ENCODE measurements at regions not wholly inside any gene's neighbourhood (a gene's known extent, or its start where the extent isn't known, plus 50 kb on each side); places are given as distances from the start of the nearest gene placed in this dataset.

GRCh38 chr9:16171911-16172310, 619.1 kb downstream of the CCDC171 start:
- no peak for DNase-seq

DNA sequence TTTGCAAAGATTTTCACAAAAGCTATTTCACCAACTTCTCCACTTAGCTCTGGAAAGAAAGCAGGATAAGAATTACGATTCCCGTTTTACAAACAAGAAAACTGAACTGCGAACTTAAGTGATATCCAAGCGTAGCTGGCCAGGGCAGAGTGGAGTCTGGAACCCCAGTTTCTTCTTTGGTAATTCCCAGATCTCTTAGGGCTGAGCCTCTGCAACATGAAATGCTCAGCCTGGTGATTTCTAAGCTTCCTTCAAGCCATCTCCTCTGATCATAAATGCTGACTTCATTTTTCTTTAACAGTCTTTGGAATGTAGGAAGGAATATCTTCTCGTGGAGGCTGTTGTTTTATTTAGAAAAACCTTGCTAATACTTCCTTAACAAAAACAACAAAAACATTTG, 620.0 kb downstream of the CCDC171 start:
- DNase-seq: no peak

DNA sequence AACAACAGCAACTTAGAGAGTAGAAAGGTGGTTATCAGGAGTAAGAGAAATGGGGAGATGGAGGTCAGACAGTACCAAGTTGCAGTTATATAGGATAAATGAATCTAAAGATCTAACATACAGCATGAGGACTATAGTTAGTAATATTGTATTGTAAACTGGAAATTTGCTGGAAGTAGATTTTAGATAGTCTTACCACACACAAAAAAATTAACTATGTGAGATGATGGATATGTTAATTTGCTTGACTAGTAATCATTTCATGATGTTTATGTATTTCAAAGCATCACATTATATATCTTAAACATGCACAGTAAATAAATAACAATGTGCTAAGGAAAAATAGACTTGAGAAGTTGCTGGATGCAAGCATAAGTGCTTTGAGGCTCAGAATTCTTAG, 622.1 kb downstream of the CCDC171 start:
- DNase-seq: no peak

- DNase-seq: no peak
These were observed 622.6 kb downstream of the CCDC171 start for GRCh38 chr9:16175461-16175860.

GRCh38 chr9:16178294-16178693, 625.5 kb downstream of the CCDC171 start:
- DNase-seq: no peak

- no peak for DNase-seq
These were observed 626.7 kb downstream of the CCDC171 start for GRCh38 chr9:16179566-16179965.

DNA sequence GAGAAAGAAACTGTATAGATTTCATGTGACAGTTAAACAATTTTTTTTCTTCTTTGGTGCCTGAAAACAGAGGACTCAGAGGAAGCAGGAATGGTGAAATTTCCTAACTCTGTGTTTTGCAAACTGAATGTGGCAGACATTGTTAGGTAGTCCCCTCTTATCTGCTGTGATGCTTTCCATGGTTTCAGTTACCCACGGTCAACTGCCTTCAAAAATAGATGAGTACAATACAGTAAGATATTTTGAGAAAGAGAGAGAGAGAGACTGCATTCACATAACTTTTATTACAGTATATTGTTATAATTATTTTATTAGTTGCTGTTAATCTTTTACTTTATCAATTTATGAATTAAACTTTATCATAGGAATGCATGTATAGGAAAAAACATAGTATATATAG, 627.2 kb downstream of the CCDC171 start:
- DNase-seq: no peak

- DNase-seq: no peak
These were observed 627.7 kb downstream of the CCDC171 start for GRCh38 chr9:16180546-16180945.

DNA sequence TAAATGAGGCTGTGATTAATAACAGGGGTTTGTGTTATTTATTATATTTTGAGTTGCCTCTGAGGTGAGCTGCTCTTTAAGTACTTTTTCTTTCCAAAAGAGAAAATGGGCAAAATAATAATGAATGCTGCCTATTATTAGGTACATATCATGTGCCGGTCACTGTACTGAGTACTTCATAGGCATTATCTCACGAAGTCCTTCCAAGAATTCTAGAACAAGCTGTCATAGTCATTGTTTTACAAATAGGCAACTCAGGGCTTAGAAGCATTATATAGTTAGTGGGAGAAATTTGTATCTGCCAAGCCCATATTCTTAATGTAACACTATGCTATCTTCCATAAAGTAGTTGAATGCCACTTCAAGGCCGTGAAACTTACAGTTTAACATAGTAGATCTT, 628.7 kb downstream of the CCDC171 start:
- no peak for DNase-seq

- DNase-seq: no peak
These were observed 629.9 kb downstream of the CCDC171 start for GRCh38 chr9:16182784-16183183.

DNA sequence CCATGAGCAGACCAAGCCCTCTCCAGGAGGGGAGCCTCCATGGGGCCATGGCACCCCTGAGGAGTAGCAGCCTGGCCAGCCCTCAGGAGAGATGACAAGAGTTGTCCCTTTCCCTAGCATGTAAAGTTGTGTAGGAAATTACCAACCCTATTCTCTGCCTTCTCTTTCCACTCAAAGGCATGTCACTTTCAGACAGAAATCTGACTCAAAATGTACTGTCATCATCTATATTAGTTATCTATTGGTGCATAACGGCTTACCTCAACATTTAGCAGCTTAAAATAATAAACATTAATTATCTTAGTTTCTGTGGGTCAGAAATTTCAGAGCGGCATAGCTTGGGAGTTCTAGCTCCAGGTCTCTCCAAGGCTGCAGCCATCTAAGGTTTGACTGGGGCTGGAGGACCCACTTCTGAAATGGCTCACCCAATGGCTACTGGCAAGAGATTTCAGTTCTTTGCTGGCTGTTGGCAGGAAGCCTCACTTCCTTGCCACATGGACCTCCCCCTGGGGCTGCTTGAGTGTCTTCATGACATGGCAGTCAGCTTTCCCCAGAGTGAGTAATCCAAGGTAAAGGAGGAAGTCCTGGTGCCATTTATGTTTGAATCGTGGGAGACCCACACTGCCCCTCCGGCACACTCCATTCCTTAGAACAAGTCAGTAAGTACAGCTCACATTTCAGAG, 632.3 kb downstream of the CCDC171 start:
- DNase-seq: no peak

DNA sequence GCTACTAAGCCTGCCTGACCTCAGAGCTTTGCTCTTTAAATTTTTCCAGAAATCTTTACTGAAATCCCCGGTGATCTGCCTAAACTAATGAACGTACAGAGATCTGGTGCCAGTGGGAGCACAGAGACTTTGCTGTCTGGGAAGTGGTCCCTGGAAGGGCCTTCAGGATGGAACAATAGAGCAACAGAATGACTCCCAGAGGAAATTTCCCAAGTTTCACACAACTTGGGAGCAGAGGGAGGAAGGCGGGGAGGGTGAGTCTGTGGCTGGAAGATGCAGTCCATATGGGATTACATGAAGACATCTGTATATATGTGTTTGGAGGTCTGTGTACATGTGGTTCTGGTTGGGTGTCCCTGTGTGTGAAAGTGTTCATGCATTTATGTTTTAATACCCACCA, 638.3 kb downstream of the CCDC171 start:
- no peak for DNase-seq

DNA sequence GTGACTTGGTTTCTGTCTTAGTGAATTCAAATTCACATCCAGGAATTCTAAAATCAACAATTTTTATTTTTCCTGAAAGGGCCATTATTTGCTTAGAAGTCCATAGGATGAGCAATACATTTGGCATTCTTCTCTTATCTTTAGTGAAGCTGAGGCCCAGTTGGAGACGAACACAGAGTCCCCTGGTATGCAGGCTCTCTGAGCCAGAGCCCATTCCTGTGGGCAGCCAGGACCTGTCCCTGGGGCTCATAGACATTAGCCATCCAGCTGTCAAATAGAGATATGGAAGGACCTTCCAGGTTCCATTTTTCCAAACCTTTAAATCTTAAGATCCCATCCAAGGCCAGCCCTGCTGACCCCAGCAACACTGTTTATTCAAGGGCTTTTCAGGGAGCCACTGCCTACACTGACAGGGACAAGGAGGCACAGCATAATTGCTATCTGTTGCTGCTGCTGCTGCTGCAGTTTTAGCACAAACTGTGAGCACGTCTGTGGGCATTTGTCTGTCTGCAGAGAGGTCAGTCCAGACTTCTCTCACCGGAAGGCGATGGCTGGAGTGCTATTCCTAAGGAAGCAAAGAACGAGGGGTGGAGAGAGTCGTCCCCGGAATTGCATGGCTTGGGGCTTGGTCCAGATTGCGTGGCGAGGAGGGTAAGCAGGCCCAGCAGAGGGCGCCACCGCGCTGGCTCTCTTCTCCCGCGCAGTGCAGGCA, 639.0 kb downstream of the CCDC171 start:
- no peak for DNase-seq

DNA sequence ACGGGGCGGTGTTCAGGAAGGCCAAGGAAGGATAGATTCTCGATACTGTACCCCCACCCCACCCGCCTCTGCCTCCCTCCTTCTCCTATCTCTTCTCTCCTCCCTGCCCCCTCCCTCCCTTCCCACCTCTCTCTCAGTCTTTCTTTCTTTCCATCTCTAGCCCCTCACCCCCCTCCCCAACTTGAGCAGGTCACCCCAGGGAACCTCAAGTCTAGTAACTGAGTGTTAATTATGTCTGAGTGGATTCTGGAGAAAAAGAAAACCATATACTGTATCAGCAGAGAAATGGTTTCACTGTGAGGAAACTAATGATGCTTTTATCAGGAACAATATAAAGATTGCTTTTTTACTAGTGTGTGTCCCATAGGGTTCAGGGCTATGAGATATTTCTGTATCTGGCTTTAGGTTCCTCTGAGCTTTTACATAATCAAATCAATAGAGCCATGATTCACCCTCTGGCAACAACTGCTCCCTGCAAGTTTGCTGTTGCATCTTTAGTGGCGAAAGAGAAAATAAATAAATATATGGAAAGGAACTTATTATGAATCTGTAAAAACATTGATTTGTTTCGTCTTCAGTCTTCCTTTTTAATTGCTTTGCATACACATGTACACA, 639.7 kb downstream of the CCDC171 start:
- DNase-seq: no peak

- DNase-seq: no peak
These were observed 640.2 kb downstream of the CCDC171 start for GRCh38 chr9:16193066-16193465.

DNA sequence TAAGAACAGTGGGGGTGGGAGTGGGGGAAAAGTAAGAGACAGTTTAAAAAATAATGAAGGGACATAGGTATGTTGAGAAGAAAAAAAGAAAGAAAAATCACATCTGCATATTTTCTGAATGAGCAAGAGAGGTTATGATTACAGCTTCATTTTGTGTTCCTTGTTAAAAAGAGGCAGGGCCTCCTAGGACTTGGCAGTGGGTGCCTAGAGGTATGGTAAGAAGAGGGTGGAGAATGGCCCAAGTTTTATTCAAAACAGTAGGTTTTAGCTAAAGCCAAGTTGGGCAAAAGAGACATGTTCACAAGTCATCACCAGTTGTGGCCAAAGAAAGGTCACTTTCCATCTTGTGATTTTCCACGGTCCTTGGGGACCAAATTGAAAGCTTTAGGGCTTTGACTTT, 643.4 kb downstream of the CCDC171 start:
- no peak for DNase-seq

GRCh38 chr9:16197578-16198370, 644.9 kb downstream of the CCDC171 start:
- no peak for DNase-seq

DNA sequence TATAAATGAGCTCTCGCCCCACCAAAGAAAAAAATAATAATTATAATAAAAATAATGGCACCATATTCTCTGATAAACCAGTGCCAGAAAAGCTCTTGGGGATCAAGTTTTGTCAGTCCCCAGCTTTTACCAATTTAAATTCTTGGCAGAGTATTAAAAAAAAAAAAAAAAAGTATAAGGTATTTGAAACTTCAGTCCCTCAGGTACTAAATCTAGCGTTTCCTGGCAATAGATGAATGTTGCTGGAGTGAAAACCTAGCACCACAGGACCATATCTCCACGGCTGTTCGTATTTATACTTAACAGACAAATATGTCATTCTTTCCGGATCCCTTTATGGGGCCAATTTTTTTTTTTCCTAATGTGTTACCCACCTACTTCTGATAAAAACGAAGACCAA, 646.2 kb downstream of the CCDC171 start:
- DNase-seq: no peak

DNA sequence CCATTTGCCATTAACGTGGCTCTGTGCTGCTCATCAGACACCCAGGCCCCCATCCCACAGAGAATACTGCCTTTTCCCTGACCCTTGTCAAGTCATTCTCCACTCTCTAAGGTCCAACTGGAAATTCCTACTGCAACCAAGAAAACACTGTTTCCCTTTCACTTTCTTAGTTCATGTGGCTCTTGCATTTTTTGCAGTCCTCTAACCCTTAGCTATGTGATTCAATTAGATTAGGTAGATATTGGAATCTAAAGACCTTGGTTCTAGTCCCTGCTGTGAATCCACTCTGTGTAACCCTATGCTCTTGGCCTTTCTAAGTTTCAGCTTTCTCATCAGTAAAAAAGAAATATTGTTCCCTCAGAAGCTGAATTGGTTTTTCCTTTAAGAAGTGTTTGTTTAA, 649.4 kb downstream of the CCDC171 start:
- DNase-seq: no peak

DNA sequence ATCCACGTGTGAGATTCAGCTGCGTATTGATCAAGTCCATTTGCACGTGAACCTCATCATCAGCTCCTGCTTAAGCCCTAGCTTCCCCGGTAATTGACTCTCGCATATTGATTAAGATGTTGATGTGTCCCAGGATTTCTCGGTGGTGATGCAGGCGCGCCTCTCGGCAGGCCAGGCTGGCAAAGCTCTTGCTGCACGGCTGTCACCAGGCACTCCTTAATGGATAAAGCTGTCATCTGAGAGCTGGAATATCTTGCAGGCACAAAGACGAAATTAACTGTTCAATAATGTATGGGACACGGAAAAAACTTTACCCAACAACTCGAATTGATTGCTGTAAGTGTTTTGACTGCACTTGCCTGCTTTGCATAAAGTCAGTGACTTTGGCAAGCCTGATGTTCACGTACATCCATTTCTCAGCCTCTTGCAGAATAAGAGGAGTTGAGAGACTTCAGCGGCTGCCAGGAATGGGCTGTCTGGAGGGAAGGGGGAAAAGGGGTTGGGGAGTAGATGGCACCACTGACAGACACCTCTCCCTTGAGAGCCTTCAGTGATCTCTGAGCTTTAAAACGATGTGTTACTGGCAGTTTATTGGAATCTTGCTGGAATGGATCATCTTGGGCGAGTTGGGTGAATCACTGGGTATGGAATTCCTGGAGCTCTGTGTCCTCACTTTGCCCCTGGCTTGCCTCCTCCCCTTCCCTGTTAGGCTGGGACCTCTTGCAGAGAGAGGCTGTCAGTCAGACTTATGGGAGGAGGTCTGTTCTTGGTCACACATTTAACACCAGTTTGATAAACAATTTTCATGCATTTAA, 650.3 kb downstream of the CCDC171 start:
- no peak for DNase-seq

GRCh38 chr9:16203729-16204573, 651.1 kb downstream of the CCDC171 start:
- DNase-seq: no peak

DNA sequence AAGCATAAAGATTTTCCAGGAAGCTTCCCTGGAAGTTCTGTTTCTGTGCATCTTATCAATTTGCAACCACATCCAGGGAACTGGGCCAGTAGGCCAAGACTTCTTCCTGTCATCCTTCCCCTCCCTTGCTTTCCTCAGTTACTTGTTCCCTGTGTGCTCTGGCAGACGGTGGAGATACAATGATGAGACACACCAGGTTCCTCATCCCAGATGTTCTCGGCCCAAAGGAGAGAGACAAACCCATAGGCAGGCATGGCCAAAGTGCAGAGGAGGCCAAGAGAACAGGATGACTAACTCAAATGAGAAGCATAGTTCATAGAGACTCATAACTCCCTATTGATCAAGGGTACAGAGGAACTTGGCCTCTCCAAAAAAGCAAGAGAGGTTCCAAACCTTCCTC, 652.6 kb downstream of the CCDC171 start:
- DNase-seq: no peak

All from cerebellar nuclear complex (tissue), 1 donor.